Testis (tissue), 2 donors: ENCODE measurements at regions not wholly inside any gene's neighbourhood (a gene's known extent, or its start where the extent isn't known, plus 50 kb on each side); places are given as distances from the start of the nearest gene placed in this dataset.
"Not testable (repeated sequence)": the region's sequence is repeated elsewhere in the genome, so short reads cannot be mapped to it uniquely, and the experiment has no call there.

ENCODE experiments used
- DNase-seq: peaks from one replicate; pipeline ENCODE4 v3.0.0-alpha.2; 2019
- H3K27ac ChIP-seq, 2 donors: fragments of 200-600 bp; sonication (generic); one replicate each; pipeline ENCODE4 v1.5.1; 2019
- H3K27me3 ChIP-seq: fragments of 200-600 bp; sonication (generic); one replicate; pipeline ENCODE4 v1.5.1; 2019
- H3K36me3 ChIP-seq: fragments of 200-600 bp; sonication (generic); one replicate; pipeline ENCODE4 v1.5.1; 2017; ENCODE audit warnings: low read depth; ENCODE audit errors: missing control alignments
- H3K4me1 ChIP-seq: fragments of 200-600 bp; sonication (generic); one replicate; pipeline ENCODE4 v1.5.1; 2019
- H3K4me3 ChIP-seq, 2 donors: fragments of 200-600 bp; sonication (generic); one replicate each; pipeline ENCODE4 v1.5.1; 2017 to 2019
- H3K9me3 ChIP-seq: fragments of 200-600 bp; sonication (generic); one replicate; pipeline ENCODE4 v1.5.1; 2017
- CTCF ChIP-seq, 3 experiments: fragments of 450-650 bp in 2 of 3; fragments of 200-600 bp in 1 of 3; sonication (generic) in 1 of 3; IDR thresholded peaks; one replicate each; pipeline ENCODE4 v1.5.1; 2016 to 2019; ENCODE audit warnings: antibody characterized with exemption in 3 of 3, mild to moderate bottlenecking in 2 of 3, moderate library complexity in 1 of 3
- POLR2A ChIP-seq: fragments of 450-650 bp; IDR thresholded peaks from one replicate; pipeline ENCODE4 v1.6.1; 2017; ENCODE audit warnings: antibody characterized with exemption, mild to moderate bottlenecking, moderate library complexity
- WGBS, 2 donors: methylation state at CpG; one replicate each; pipeline ENCODE4 v1.1.5; 2018; 5-methylcytosine and 5-hydroxymethylcytosine counted together
- intact Hi-C: fragments of 100-400 bp; cut with DNase I; formaldehyde crosslinking; loops from one replicate; pipeline ENCODE4 v1.15.1; 2023; ENCODE audit warnings: low total_unique reads

GRCh38 chr10:16030562-16030961 lies 170.3 kb upstream of the MINDY3 start:
- Histone ChIP-seq H3K4me3 (no peak overlapping the region), H3K27me3 (no peaks in the 10 kb centered on the region), H3K4me1 (no peaks in the 10 kb centered on the region), H3K9me3 (no peaks in the 10 kb centered on the region), H3K36me3 (no peaks in the 10 kb centered on the region), H3K27ac (no peak overlapping the region)
- WGBS, 2 donors, result 64 to 67% methylated on average over 1 of the region's 1 CpG
- TF ChIP-seq POLR2A (no peak), CTCF (IDR thresholded peaks at IDR 0.05) (no peak)
- intact Hi-C loops, result no loop called here
- no peak for DNase-seq

GRCh38 chr10:16049050-16049449 lies 188.7 kb upstream of the MINDY3 start:
- H3K4me3 ChIP-seq, result no peak overlapping the region
- 89 to 93% methylated on average over 4 of the region's 4 CpGs for WGBS, 2 donors
- H3K9me3 ChIP-seq, result no peaks in the 10 kb centered on the region
- no peaks in the 10 kb centered on the region for H3K4me1 ChIP-seq
- no peaks in the 10 kb centered on the region for H3K36me3 ChIP-seq
- H3K27me3 ChIP-seq, result no peaks in the 10 kb centered on the region
- TF ChIP-seq CTCF (IDR thresholded peaks at IDR 0.05) (no peak), POLR2A (no peak)
- no peak overlapping the region for H3K27ac ChIP-seq
- intact Hi-C loops, result no loop called here
- no peak for DNase-seq

- intact Hi-C loops, result no loop called here
- H3K27ac ChIP-seq, result no peak overlapping the region
- H3K4me3 ChIP-seq, result no peak overlapping the region
- no peaks in the 10 kb centered on the region for H3K27me3 ChIP-seq
- TF ChIP-seq POLR2A (no peak), CTCF (IDR thresholded peaks at IDR 0.05) (no peak)
- WGBS, 2 donors, result 89 to 95% methylated on average over 7 of the region's 7 CpGs
- no peaks in the 10 kb centered on the region for H3K36me3 ChIP-seq
- no peaks in the 10 kb centered on the region for H3K9me3 ChIP-seq
- H3K4me1 ChIP-seq, result no peaks in the 10 kb centered on the region
- no peak for DNase-seq
These were observed 189.5 kb upstream of the MINDY3 start for GRCh38 chr10:16049782-16050181.

- no peak overlapping the region for H3K27ac ChIP-seq
- no peaks in the 10 kb centered on the region for H3K9me3 ChIP-seq
- TF ChIP-seq CTCF (IDR thresholded peaks at IDR 0.05) (no peak), POLR2A (no peak)
- H3K4me3 ChIP-seq, result no peak overlapping the region
- 22 to 29% methylated on average over 1 of the region's 1 CpG for WGBS, 2 donors
- intact Hi-C loops, result no loop called here
- no peaks in the 10 kb centered on the region for H3K4me1 ChIP-seq
- DNase-seq, result no peak
- H3K36me3 ChIP-seq, result no peaks in the 10 kb centered on the region
- no peaks in the 10 kb centered on the region for H3K27me3 ChIP-seq
These were observed 203.0 kb upstream of the MINDY3 start for GRCh38 chr10:16063350-16063749.

- H3K4me1 ChIP-seq, intact Hi-C loops, H3K4me3 ChIP-seq, H3K36me3 ChIP-seq, H3K27ac ChIP-seq, H3K27me3 ChIP-seq, H3K9me3 ChIP-seq, DNase-seq: not testable (repeated sequence)
- 95 to 98% methylated on average over 2 of the region's 2 CpGs for WGBS, 2 donors
These were observed 223.2 kb upstream of the MINDY3 start for GRCh38 chr10:16083551-16083950.
